ENCODE measurements at regions not wholly inside any gene's neighbourhood (a gene's known extent, or its start where the extent isn't known, plus 50 kb on each side); places are given as distances from the start of the nearest gene placed in this dataset.

- H3K36me3 Mint-ChIP-seq (ENCODE audit: low read depth) = no peaks in the 10 kb centered on the region
Measured at GRCh38 chr18:24959051-24959476, 392.9 kb downstream of the ZNF521 start.

DNA sequence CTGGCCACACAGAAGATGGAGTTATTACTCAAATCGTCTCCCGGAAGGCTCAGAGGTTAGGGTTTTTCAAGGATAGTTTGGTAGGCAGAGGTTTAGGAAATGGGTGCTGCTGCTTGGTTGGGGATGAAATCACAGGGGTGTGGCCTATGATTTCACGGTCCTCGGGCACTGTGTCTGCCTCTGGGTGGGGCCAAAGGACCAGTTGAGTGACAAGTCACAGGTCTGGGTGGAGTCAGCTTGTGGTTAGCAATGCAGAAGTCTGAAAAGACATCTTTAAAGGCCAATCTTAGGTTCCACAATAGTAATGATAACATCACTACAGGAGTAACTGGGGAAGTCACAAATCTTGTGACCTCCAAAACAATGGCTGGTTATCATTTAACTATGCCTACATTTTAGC is 387.8 kb downstream of the ZNF521 start:
- Mint-ChIP-seq H3K4me1 (ENCODE audit: low read depth) (no peaks in the 10 kb centered on the region), H3K9me3 (no peaks in the 10 kb centered on the region; the same call in 1 of the 2 replicates)
- DNase-seq = no peak

More at GRCh38 chr18:24959051-24959476, 392.9 kb downstream of the ZNF521 start:
- Mint-ChIP-seq H3K9me3 (peaks cover 4% of the 10 kb centered on the region; the same call in 1 of the 2 replicates), H3K4me1 (ENCODE audit: low read depth) (no peaks in the 10 kb centered on the region), H3K4me3 (no peak overlapping the region), H3K27me3 (ENCODE audit: insufficient read depth) (peaks cover 2% of the 10 kb centered on the region; the same call in 1 of the 2 replicates), H3K27ac (no peak overlapping the region)
- TF ChIP-seq, protein P1, sequence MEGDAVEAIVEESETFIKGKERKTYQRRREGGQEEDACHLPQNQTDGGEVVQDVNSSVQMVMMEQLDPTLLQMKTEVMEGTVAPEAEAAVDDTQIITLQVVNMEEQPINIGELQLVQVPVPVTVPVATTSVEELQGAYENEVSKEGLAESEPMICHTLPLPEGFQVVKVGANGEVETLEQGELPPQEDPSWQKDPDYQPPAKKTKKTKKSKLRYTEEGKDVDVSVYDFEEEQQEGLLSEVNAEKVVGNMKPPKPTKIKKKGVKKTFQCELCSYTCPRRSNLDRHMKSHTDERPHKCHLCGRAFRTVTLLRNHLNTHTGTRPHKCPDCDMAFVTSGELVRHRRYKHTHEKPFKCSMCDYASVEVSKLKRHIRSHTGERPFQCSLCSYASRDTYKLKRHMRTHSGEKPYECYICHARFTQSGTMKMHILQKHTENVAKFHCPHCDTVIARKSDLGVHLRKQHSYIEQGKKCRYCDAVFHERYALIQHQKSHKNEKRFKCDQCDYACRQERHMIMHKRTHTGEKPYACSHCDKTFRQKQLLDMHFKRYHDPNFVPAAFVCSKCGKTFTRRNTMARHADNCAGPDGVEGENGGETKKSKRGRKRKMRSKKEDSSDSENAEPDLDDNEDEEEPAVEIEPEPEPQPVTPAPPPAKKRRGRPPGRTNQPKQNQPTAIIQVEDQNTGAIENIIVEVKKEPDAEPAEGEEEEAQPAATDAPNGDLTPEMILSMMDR (IDR thresholded peaks at IDR 0.05) = no peak
- no peak for DNase-seq

DNA sequence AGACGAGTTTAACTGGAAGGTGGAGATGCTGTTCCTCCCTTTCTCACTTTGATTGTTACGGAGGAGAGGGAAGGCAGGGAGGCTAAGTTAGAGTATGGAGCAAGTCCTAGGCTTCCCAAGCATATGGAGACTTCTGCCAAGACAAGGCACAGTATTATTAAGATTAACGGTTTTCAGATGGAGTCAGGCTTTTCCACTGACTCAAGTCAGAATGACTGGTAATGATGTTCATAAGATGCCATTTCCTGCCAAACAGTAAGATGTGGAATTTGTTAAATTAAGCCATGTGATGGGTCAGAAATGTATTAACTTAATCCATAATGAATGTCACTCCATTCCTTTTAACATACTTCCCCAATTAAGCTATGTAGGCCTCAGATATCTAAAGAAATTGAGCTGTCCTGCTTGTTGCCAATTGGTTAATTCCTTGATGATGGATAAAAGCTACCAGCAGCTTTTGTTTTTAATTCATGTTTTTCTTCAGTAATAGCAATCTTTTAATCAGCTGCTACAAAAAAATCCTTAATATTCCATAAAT is 383.7 kb downstream of the ZNF521 start:
- H3K27me3 Mint-ChIP-seq (ENCODE audit: insufficient read depth) = peaks cover 2% of the 10 kb centered on the region; the same call in 1 of the 2 replicates
- no peak for DNase-seq
- no peak overlapping the region for H3K4me3 Mint-ChIP-seq

More for the DNA sequence above, 387.8 kb downstream of the ZNF521 start:
- H3K27ac Mint-ChIP-seq = no peak overlapping the region
- H3K36me3 Mint-ChIP-seq (ENCODE audit: low read depth) = no peaks in the 10 kb centered on the region
- no peak overlapping the region for H3K4me3 Mint-ChIP-seq
- H3K27me3 Mint-ChIP-seq (ENCODE audit: insufficient read depth) = peaks cover 2% of the 10 kb centered on the region; the same call in 1 of the 2 replicates
- TF ChIP-seq, protein P1 (IDR thresholded peaks at IDR 0.05) = no peak

DNA sequence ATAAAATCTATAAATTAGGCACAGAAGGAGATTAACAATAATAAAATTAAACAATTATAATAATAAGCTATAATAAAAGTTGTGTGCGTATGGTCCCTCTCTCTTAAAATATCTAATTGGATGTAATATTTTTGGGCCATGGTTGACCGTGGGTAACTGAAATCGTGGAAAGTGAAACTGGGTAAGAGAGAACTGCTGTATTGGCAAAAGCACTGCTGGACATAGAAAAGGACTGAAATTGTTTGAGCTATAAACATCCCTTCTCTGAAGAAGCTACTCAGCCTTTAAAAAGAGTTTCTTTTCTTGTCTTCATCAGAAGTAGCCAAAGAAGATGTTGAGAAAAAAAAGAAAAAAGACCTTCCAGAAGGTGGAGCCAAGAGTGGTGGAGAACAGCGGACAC is 379.4 kb downstream of the ZNF521 start:
- Mint-ChIP-seq H3K27ac (no peak overlapping the region), H3K27me3 (ENCODE audit: insufficient read depth) (no peaks in the 10 kb centered on the region), H3K4me3 (no peak overlapping the region), H3K4me1 (ENCODE audit: low read depth) (no peaks in the 10 kb centered on the region), H3K9me3 (peaks cover 15% of the 10 kb centered on the region), H3K36me3 (ENCODE audit: low read depth) (no peaks in the 10 kb centered on the region)
- TF ChIP-seq, protein P1 (IDR thresholded peaks at IDR 0.05) = no peak
- DNase-seq = no peak

More for the DNA sequence above, 383.7 kb downstream of the ZNF521 start:
- Mint-ChIP-seq H3K27ac (no peak overlapping the region), H3K36me3 (ENCODE audit: low read depth) (no peaks in the 10 kb centered on the region), H3K4me1 (ENCODE audit: low read depth) (no peaks in the 10 kb centered on the region), H3K9me3 (peaks cover 9% of the 10 kb centered on the region)
- TF ChIP-seq, protein P1 (IDR thresholded peaks at IDR 0.05) = no peak

GRCh38 chr18:24974431-24974830 is 377.5 kb downstream of the ZNF521 start:
- Mint-ChIP-seq H3K4me3 (no peak overlapping the region), H3K9me3 (peaks cover 15% of the 10 kb centered on the region), H3K4me1 (ENCODE audit: low read depth) (no peaks in the 10 kb centered on the region), H3K27ac (no peak overlapping the region), H3K27me3 (ENCODE audit: insufficient read depth) (no peaks in the 10 kb centered on the region; the same call in 1 of the 2 replicates), H3K36me3 (ENCODE audit: low read depth) (no peaks in the 10 kb centered on the region)
- TF ChIP-seq, protein P1 (IDR thresholded peaks at IDR 0.05) = no peak
- no peak for DNase-seq

Measured in HFFc6 (cell line).